Endodermal cell (in vitro differentiated cells): ENCODE measurements at regions not wholly inside any gene's neighbourhood (a gene's known extent, or its start where the extent isn't known, plus 50 kb on each side); places are given as distances from the start of the nearest gene placed in this dataset.

Experiments
- DNase-seq: peaks from one replicate; pipeline ENCODE4 v3.0.0-alpha.2; 2017
- H3K27ac ChIP-seq: 2 replicates; pipeline ENCODE4 v1.5.1; 2013; ENCODE audit warnings: mild to moderate bottlenecking, low read depth, low read length, moderate library complexity
- H3K27me3 ChIP-seq: 2 replicates; pipeline ENCODE4 v1.6.1; 2013; ENCODE audit warnings: mild to moderate bottlenecking, low read length, moderate library complexity; ENCODE audit not compliant: insufficient read depth, control insufficient read depth, poor library complexity, severe bottlenecking
- H3K36me3 ChIP-seq: 2 replicates; pipeline ENCODE4 v1.7.0; 2013; ENCODE audit warnings: mild to moderate bottlenecking, low read length, moderate library complexity; ENCODE audit not compliant: control insufficient read depth, insufficient read depth
- H3K4me1 ChIP-seq: one replicate; pipeline ENCODE4 v1.7.0; 2013; ENCODE audit warnings: low read length; ENCODE audit not compliant: control insufficient read depth, insufficient read depth
- H3K4me3 ChIP-seq: 2 replicates; pipeline ENCODE4 v1.5.1; 2013; ENCODE audit warnings: mild to moderate bottlenecking, low read length, moderate library complexity
- H3K9ac ChIP-seq: 2 replicates; pipeline ENCODE4 v1.6.1; 2013; ENCODE audit warnings: mild to moderate bottlenecking, low read length, moderate library complexity; ENCODE audit not compliant: poor library complexity, severe bottlenecking; ENCODE audit errors: extremely low read depth
- H3K9me3 ChIP-seq: 2 replicates; pipeline ENCODE4 v1.6.1; 2013; ENCODE audit warnings: mild to moderate bottlenecking, low read length, moderate library complexity; ENCODE audit not compliant: control insufficient read depth
- H3K27ac Mint-ChIP-seq: 2 replicates; pipeline ENCODE4 v1.8.0; 2020; ENCODE audit warnings: mixed read lengths
- H3K27me3 Mint-ChIP-seq: 2 replicates; pipeline ENCODE4 v1.8.0; 2021; ENCODE audit warnings: mild to moderate bottlenecking, mixed read lengths; ENCODE audit not compliant: insufficient read depth
- H3K36me3 Mint-ChIP-seq: 2 replicates; pipeline ENCODE4 v1.8.0; 2020; ENCODE audit warnings: low read depth, mixed read lengths
- H3K4me1 Mint-ChIP-seq: 2 replicates; pipeline ENCODE4 v1.8.0; 2020; ENCODE audit warnings: mixed read lengths
- H3K4me3 Mint-ChIP-seq: 2 replicates; pipeline ENCODE4 v1.8.0; 2020; ENCODE audit warnings: mild to moderate bottlenecking, moderate library complexity, mixed read lengths
- H3K9me3 Mint-ChIP-seq: 2 replicates; pipeline ENCODE4 v1.8.0; 2020; ENCODE audit warnings: mild to moderate bottlenecking, mixed read lengths
- CTCF ChIP-seq: fragments of 200-600 bp; sonication (generic); conservative IDR thresholded peaks from 2 replicates; pipeline ENCODE4 v1.5.0; 2021; ENCODE audit warnings: antibody characterized with exemption, mild to moderate bottlenecking
- WGBS, 2 experiments: methylation state at CpG; one replicate each; pipeline versions ENCODE4 v1.1.5 to v1.1.7; 2013; ENCODE audit warnings: missing lambda C conversion rate in 2 of 2, mixed read lengths in 1 of 2; ENCODE audit not compliant: insufficient coverage in 1 of 2, insufficient read length in 1 of 2; 5-methylcytosine and 5-hydroxymethylcytosine counted together

DNA sequence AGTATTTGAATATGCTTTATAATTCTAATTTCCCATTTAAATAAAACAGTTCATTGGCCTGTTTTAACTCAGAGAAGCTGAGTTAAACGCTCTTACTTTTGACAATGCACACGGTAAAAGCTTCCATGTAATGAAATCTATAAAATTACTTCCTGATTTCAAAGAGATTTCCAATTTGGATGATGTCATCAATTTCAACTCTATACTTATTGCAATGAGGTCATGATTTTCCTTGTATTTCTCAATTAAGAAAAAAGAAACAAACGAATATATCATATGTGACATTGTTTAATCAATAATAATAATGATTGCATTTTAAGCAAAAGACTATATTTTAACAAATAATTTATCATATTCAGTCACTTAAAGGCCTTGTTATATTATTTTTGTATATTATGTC is 926.1 kb upstream of the MANEA start:
- no peaks in the 10 kb centered on the region for H3K9me3 Mint-ChIP-seq
- no peak overlapping the region for H3K4me3 Mint-ChIP-seq
- 90% methylated on average over 2 of the region's 3 CpGs; no CpG with 5 or more reads in 1 of the 2 experiments for WGBS, 2 experiments
- no peak for TF ChIP-seq CTCF
- H3K27me3 Mint-ChIP-seq, result no peaks in the 10 kb centered on the region
- H3K36me3 Mint-ChIP-seq, result no peaks in the 10 kb centered on the region
- Histone ChIP-seq H3K9ac (no peak overlapping the region), H3K27ac (no peak overlapping the region), H3K4me1 (no peaks in the 10 kb centered on the region), H3K27me3 (no peaks in the 10 kb centered on the region), H3K9me3 (no peaks in the 10 kb centered on the region), H3K36me3 (no peaks in the 10 kb centered on the region), H3K4me3 (no peak overlapping the region)
- DNase-seq, result no peak
- H3K27ac Mint-ChIP-seq, result no peak overlapping the region
- H3K4me1 Mint-ChIP-seq, result no peaks in the 10 kb centered on the region

- Mint-ChIP-seq H3K9me3 (no peaks in the 10 kb centered on the region), H3K27ac (no peak overlapping the region), H3K4me1 (peaks cover 5% of the 10 kb centered on the region), H3K36me3 (no peaks in the 10 kb centered on the region), H3K27me3 (no peaks in the 10 kb centered on the region), H3K4me3 (no peak overlapping the region)
- no peak for TF ChIP-seq CTCF
- no peak overlapping the region for H3K4me3 ChIP-seq
- no peaks in the 10 kb centered on the region for H3K27me3 ChIP-seq
- H3K36me3 ChIP-seq, result no peaks in the 10 kb centered on the region
- no peaks in the 10 kb centered on the region for H3K4me1 ChIP-seq
- H3K9me3 ChIP-seq, result no peaks in the 10 kb centered on the region
- no peak overlapping the region for H3K9ac ChIP-seq
- H3K27ac ChIP-seq, result no peak overlapping the region
- no peak for DNase-seq
Observed at GRCh38 chr6:94645191-94645590, 932.1 kb upstream of the MANEA start.

- H3K4me3 ChIP-seq, result no peak overlapping the region
- TF ChIP-seq CTCF, result no peak
- H3K9ac ChIP-seq, result no peak overlapping the region
- no peaks in the 10 kb centered on the region for H3K27me3 ChIP-seq
- H3K27ac ChIP-seq, result no peak overlapping the region
- no peaks in the 10 kb centered on the region for H3K9me3 Mint-ChIP-seq
- no peak for DNase-seq
- H3K9me3 ChIP-seq, result no peaks in the 10 kb centered on the region
- peaks cover 4% of the 10 kb centered on the region for H3K4me1 Mint-ChIP-seq
- H3K27me3 Mint-ChIP-seq, result no peaks in the 10 kb centered on the region
- H3K4me3 Mint-ChIP-seq, result no peak overlapping the region
- 86 to 91% methylated on average over 4 to 5 of the region's 5 CpGs for WGBS, 2 experiments
- H3K4me1 ChIP-seq, result no peaks in the 10 kb centered on the region
- no peaks in the 10 kb centered on the region for H3K36me3 Mint-ChIP-seq
- H3K27ac Mint-ChIP-seq, result no peak overlapping the region
- H3K36me3 ChIP-seq, result no peaks in the 10 kb centered on the region
Observed at GRCh38 chr6:94639564-94639963, 937.8 kb upstream of the MANEA start.
